Uterus (tissue), 3 donors: ENCODE measurements at regions not wholly inside any gene's neighbourhood (a gene's known extent, or its start where the extent isn't known, plus 50 kb on each side); places are given as distances from the start of the nearest gene placed in this dataset.

Source experiments
- DNase-seq, 2 donors: peaks; one replicate each; pipeline ENCODE4 v3.0.0-alpha.2; 2019 to 2020
- H3K27ac ChIP-seq, 2 donors: fragments of 200-600 bp; sonication (generic); 1 replicate in 1 of 2; 2 replicates in 1 of 2; pipeline ENCODE4 v1.5.1; 2016 to 2018
- H3K27me3 ChIP-seq, 2 donors: fragments of 200-600 bp; sonication (generic); one replicate each; pipeline ENCODE4 v1.5.1; 2018 to 2019; ENCODE audit warnings: control low read depth in 1 of 2
- H3K36me3 ChIP-seq, 2 donors: fragments of 200-600 bp; sonication (generic); one replicate each; pipeline ENCODE4 v1.5.1; 2019; ENCODE audit warnings: control low read depth in 1 of 2
- H3K4me1 ChIP-seq, 2 donors: fragments of 200-600 bp; sonication (generic); one replicate each; pipeline ENCODE4 v1.5.1; 2018 to 2019; ENCODE audit warnings: control low read depth in 1 of 2
- H3K4me3 ChIP-seq, 2 donors: fragments of 200-600 bp; sonication (generic); 1 replicate in 1 of 2; 2 replicates in 1 of 2; pipeline ENCODE4 v1.5.1; 2018 to 2019; ENCODE audit warnings: mild to moderate bottlenecking in 1 of 2
- H3K9me3 ChIP-seq, 2 donors: fragments of 200-600 bp; sonication (generic); one replicate each; pipeline ENCODE4 v1.5.1; 2019; ENCODE audit warnings: control low read depth in 1 of 2
- CTCF ChIP-seq, 4 experiments: fragments of 200-600 bp in 2 of 4; fragments of 450-650 bp in 2 of 4; sonication (generic) in 2 of 4; IDR thresholded peaks; one replicate each; pipeline ENCODE4 v1.5.1; 2016 to 2019; ENCODE audit warnings: antibody characterized with exemption in 4 of 4, mild to moderate bottlenecking in 2 of 4, moderate library complexity in 1 of 4
- POLR2A ChIP-seq, 2 donors: fragments of 450-650 bp; IDR thresholded peaks; one replicate each; pipeline ENCODE4 v1.6.1; 2016; ENCODE audit warnings: antibody characterized with exemption in 2 of 2, mild to moderate bottlenecking in 1 of 2, moderate library complexity in 1 of 2
- intact Hi-C: fragments of 100-400 bp; cut with DNase I; formaldehyde crosslinking; loops from one replicate; pipeline ENCODE4 v1.15.1; 2023; ENCODE audit warnings: low total_unique reads
- donor health status: DM: yes; HTN: yes; CAD: no.

GRCh38 chr10:124346831-124347230, 71.9 kb downstream of the OAT start:
- no peaks in the 10 kb centered on the region for H3K4me1 ChIP-seq
- H3K9me3 ChIP-seq = no peaks in the 10 kb centered on the region
- no peak for TF ChIP-seq CTCF (IDR thresholded peaks at IDR 0.05)
- TF ChIP-seq POLR2A (IDR thresholded peaks at IDR 0.05) = no peak
- DNase-seq = no peak
- H3K27ac ChIP-seq = no peak overlapping the region
- H3K27me3 ChIP-seq = no peaks in the 10 kb centered on the region
- no peaks in the 10 kb centered on the region for H3K36me3 ChIP-seq
- intact Hi-C loops = no loop called here
- no peak overlapping the region for H3K4me3 ChIP-seq

GRCh38 chr10:124345521-124345920, 73.2 kb downstream of the OAT start:
- intact Hi-C loops = no loop called here
- Histone ChIP-seq H3K9me3 (no peaks in the 10 kb centered on the region), H3K27ac (no peak overlapping the region), H3K4me1 (no peaks in the 10 kb centered on the region), H3K36me3 (no peaks in the 10 kb centered on the region), H3K4me3 (no peak overlapping the region), H3K27me3 (no peaks in the 10 kb centered on the region)
- no peak for DNase-seq
- TF ChIP-seq POLR2A (IDR thresholded peaks at IDR 0.05) = no peak
- TF ChIP-seq CTCF (IDR thresholded peaks at IDR 0.05) = no peak

- Histone ChIP-seq H3K27ac (no peak overlapping the region), H3K36me3 (no peaks in the 10 kb centered on the region), H3K9me3 (no peaks in the 10 kb centered on the region), H3K4me3 (no peak overlapping the region), H3K4me1 (no peaks in the 10 kb centered on the region), H3K27me3 (no peaks in the 10 kb centered on the region)
- DNase-seq = no peak
- TF ChIP-seq POLR2A (IDR thresholded peaks at IDR 0.05) = no peak
- TF ChIP-seq CTCF (IDR thresholded peaks at IDR 0.05) = no peak
- intact Hi-C loops = no loop called here
These were observed 73.8 kb downstream of the OAT start for GRCh38 chr10:124344931-124345330.

GRCh38 chr10:124344266-124344590, 74.5 kb downstream of the OAT start:
- H3K9me3 ChIP-seq = no peaks in the 10 kb centered on the region
- H3K4me1 ChIP-seq = no peaks in the 10 kb centered on the region
- H3K36me3 ChIP-seq = no peaks in the 10 kb centered on the region
- no peaks in the 10 kb centered on the region for H3K27me3 ChIP-seq
- H3K4me3 ChIP-seq = no peak overlapping the region
- no peak overlapping the region for H3K27ac ChIP-seq
- intact Hi-C loops = no loop called here
- no peak for DNase-seq
- TF ChIP-seq CTCF (IDR thresholded peaks at IDR 0.05) (no peak), POLR2A (IDR thresholded peaks at IDR 0.05) (no peak)

- H3K9me3 ChIP-seq = no peaks in the 10 kb centered on the region
- no peak for DNase-seq
- intact Hi-C loops = no loop called here
- no peak overlapping the region for H3K4me3 ChIP-seq
- H3K27ac ChIP-seq = no peak overlapping the region
- H3K27me3 ChIP-seq = no peaks in the 10 kb centered on the region
- no peaks in the 10 kb centered on the region for H3K4me1 ChIP-seq
- TF ChIP-seq CTCF (IDR thresholded peaks at IDR 0.05) = no peak
- TF ChIP-seq POLR2A (IDR thresholded peaks at IDR 0.05) = no peak
- no peaks in the 10 kb centered on the region for H3K36me3 ChIP-seq
These were observed 75.1 kb downstream of the OAT start for GRCh38 chr10:124343351-124344265.
